ENCODE measurements at regions not wholly inside any gene's neighbourhood (a gene's known extent, or its start where the extent isn't known, plus 50 kb on each side); places are given as distances from the start of the nearest gene placed in this dataset.

DNA sequence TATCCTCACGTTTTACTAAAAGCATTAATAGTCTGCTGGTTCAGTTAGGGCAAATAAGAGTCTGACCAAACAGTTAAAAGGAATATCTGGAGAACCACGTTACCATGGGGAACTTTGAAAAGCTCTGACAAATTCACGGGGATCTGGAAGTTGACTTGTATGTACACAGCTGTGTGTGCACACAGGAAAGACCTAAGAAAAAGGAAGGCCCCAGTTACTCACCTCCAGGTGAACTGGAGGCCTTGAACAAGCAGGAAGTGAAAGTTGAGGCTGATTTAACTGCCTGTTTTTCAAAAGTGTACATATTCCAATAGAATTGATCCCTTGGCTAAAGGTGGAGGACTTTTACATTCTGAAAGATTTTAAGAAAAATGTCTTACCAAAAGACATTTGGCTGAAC is 1891.6 kb upstream of the PCDH20 start:
- WGBS (ENCODE audit: insufficient coverage) = 76% methylated on average over 2 of the region's 3 CpGs
- no peak for DNase-seq
- Histone ChIP-seq H3K4me3 (ENCODE audit: low read length) (no peak overlapping the region), H3K4me1 (ENCODE audit: control insufficient read depth, insufficient read depth, low read length) (no peaks in the 10 kb centered on the region), H3K9me3 (replicated peaks; ENCODE audit: control insufficient read depth, low read depth, low read length) (no peaks in the 10 kb centered on the region), H3K36me3 (ENCODE audit: control insufficient read depth, insufficient read depth, low read length) (no peaks in the 10 kb centered on the region), H3K27ac (ENCODE audit: low read length) (no peak overlapping the region), H3K27me3 (ENCODE audit: control insufficient read depth, insufficient read depth, low read length) (no peaks in the 10 kb centered on the region)

DNA sequence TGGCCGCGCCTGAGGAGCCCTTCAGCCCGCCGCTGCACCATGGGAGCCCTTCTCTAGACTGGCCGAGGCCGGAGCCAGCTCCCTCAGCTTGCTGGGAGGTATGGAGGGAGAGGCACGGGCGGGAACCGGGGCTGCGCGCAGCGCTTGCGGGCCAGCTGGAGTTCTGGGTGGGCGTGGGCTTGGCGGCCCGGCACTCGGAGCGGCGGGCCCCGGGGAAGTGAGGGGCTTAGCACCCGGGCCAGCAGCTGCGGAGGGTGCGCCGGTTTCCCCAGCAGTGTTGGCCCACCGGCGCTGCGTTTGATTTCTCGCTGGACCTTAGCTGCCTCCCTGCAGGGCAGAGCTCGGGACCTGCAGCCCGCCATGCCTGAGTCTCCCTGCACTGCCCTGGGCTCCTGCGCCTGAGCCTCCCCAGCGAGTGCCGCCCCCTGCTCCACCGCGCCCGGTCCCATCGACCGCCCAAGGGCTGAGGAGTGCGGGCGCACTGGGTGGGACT is 1890.0 kb upstream of the PCDH20 start:
- H3K4me3 ChIP-seq (ENCODE audit: low read length) = no peak overlapping the region
- no peaks in the 10 kb centered on the region for H3K4me1 ChIP-seq (ENCODE audit: control insufficient read depth, insufficient read depth, low read length)
- no peak overlapping the region for H3K27ac ChIP-seq (ENCODE audit: low read length)
- no peaks in the 10 kb centered on the region for H3K36me3 ChIP-seq (ENCODE audit: control insufficient read depth, insufficient read depth, low read length)
- 98% methylated on average over 40 of the region's 40 CpGs for WGBS (ENCODE audit: insufficient coverage)
- H3K9me3 ChIP-seq (replicated peaks; ENCODE audit: control insufficient read depth, low read depth, low read length) = no peaks in the 10 kb centered on the region
- no peak for DNase-seq
- no peaks in the 10 kb centered on the region for H3K27me3 ChIP-seq (ENCODE audit: control insufficient read depth, insufficient read depth, low read length)

DNA sequence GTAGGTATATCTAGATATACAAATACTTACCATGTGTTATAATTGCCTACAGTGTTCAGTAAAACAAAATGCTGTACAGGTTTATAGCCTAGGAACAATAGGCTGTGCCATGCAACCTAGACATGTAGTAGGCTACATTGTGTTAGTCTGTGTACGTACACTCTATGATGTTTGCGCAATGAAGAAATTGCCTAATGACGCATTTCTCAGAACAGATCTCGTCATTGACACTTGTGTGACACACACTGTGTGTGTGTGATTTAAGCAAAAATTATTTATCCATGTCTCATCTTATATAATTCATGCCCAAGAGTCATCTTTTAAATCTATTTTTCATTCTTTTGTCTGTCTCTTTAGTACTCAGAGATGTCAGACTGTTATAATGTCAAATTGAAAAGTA is 1888.8 kb upstream of the PCDH20 start:
- H3K4me3 ChIP-seq (ENCODE audit: low read length) = no peak overlapping the region
- no CpG with 5 or more reads among the region's 4 CpGs for WGBS (ENCODE audit: insufficient coverage)
- H3K9me3 ChIP-seq (replicated peaks; ENCODE audit: control insufficient read depth, low read depth, low read length) = no peaks in the 10 kb centered on the region
- DNase-seq = no peak
- no peaks in the 10 kb centered on the region for H3K4me1 ChIP-seq (ENCODE audit: control insufficient read depth, insufficient read depth, low read length)
- H3K36me3 ChIP-seq (ENCODE audit: control insufficient read depth, insufficient read depth, low read length) = no peaks in the 10 kb centered on the region
- H3K27ac ChIP-seq (ENCODE audit: low read length) = no peak overlapping the region
- no peaks in the 10 kb centered on the region for H3K27me3 ChIP-seq (ENCODE audit: control insufficient read depth, insufficient read depth, low read length)

DNA sequence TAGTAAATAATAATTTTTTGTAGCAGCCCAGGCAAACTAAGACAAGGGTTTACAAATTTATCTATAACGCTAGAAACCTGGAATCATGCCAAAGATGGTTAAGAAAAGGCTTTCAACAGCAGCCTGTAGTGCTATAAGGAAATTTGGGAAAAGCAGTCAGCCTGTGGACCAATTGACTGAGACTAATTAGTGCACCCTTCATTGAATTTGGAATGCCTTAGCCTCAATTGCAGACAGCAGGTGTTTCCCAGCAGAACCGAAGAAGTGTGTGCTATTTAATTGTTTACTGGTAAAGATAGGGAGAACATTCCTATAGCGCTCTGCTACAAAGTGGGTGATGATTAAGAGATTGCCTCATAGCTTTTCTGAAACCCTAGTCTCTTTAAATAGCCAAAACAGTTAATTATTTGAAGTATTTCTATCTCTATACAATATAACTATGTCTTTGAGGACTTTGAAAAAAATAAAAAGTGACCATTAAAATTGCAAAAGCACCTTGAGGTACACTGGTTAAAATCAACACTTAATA is 1884.3 kb upstream of the PCDH20 start:
- H3K27me3 ChIP-seq (ENCODE audit: control insufficient read depth, insufficient read depth, low read length) = no peaks in the 10 kb centered on the region
- no peak overlapping the region for H3K27ac ChIP-seq (ENCODE audit: low read length)
- H3K36me3 ChIP-seq (ENCODE audit: control insufficient read depth, insufficient read depth, low read length) = no peaks in the 10 kb centered on the region
- WGBS (ENCODE audit: insufficient coverage) = 60% methylated on average over 1 of the region's 3 CpGs
- DNase-seq = no peak
- H3K4me1 ChIP-seq (ENCODE audit: control insufficient read depth, insufficient read depth, low read length) = no peaks in the 10 kb centered on the region
- H3K4me3 ChIP-seq (ENCODE audit: low read length) = no peak overlapping the region
- no peaks in the 10 kb centered on the region for H3K9me3 ChIP-seq (replicated peaks; ENCODE audit: control insufficient read depth, low read depth, low read length)

DNA sequence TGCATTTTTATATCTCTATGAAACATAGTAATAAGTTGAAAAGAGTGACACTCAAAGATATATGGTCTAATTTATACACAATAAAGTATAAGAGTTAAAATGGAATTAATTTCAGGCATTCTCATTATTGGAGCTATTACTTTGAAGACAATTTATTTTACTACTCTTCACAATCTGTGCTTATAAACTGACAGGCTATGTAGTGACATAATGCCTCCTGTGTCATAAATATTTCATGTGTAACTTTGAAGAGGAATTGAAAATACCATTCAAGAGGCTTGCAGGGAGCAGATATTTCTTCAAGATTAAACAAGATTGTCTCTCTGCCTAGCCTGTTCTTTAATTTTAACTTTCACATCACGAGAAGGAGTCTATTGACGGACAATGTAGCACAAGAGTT is 1881.5 kb upstream of the PCDH20 start:
- no peaks in the 10 kb centered on the region for H3K36me3 ChIP-seq (ENCODE audit: control insufficient read depth, insufficient read depth, low read length)
- H3K27ac ChIP-seq (ENCODE audit: low read length) = no peak overlapping the region
- no peaks in the 10 kb centered on the region for H3K4me1 ChIP-seq (ENCODE audit: control insufficient read depth, insufficient read depth, low read length)
- DNase-seq = no peak
- H3K9me3 ChIP-seq (replicated peaks; ENCODE audit: control insufficient read depth, low read depth, low read length) = no peaks in the 10 kb centered on the region
- WGBS (ENCODE audit: insufficient coverage) = no CpG with 5 or more reads among the region's 2 CpGs
- no peak overlapping the region for H3K4me3 ChIP-seq (ENCODE audit: low read length)
- no peaks in the 10 kb centered on the region for H3K27me3 ChIP-seq (ENCODE audit: control insufficient read depth, insufficient read depth, low read length)

DNA sequence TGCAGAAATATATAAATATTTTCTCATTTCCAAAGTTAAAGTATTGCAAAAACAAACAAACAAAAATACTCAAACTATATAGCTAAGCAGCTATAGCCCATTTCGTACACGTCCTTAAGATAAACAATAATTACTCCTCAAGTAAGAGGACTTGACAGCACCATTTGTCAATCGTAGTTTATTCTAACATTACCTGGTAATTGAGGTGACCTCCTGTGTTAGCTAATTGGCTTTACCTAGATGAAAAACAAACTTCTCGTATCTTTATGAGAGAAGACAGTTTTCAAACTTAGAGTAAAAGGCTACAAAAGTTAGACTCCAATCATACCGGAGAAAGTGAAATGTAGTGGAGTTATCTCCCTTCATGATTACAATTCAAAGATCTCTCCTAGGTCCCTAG is 1876.1 kb upstream of the PCDH20 start:
- no peak for DNase-seq
- H3K27ac ChIP-seq (ENCODE audit: low read length) = no peak overlapping the region
- no peaks in the 10 kb centered on the region for H3K27me3 ChIP-seq (ENCODE audit: control insufficient read depth, insufficient read depth, low read length)
- H3K4me3 ChIP-seq (ENCODE audit: low read length) = no peak overlapping the region
- no CpG with 5 or more reads among the region's 5 CpGs for WGBS (ENCODE audit: insufficient coverage)
- H3K4me1 ChIP-seq (ENCODE audit: control insufficient read depth, insufficient read depth, low read length) = no peaks in the 10 kb centered on the region
- H3K9me3 ChIP-seq (replicated peaks; ENCODE audit: control insufficient read depth, low read depth, low read length) = no peaks in the 10 kb centered on the region
- H3K36me3 ChIP-seq (ENCODE audit: control insufficient read depth, insufficient read depth, low read length) = no peaks in the 10 kb centered on the region

DNA sequence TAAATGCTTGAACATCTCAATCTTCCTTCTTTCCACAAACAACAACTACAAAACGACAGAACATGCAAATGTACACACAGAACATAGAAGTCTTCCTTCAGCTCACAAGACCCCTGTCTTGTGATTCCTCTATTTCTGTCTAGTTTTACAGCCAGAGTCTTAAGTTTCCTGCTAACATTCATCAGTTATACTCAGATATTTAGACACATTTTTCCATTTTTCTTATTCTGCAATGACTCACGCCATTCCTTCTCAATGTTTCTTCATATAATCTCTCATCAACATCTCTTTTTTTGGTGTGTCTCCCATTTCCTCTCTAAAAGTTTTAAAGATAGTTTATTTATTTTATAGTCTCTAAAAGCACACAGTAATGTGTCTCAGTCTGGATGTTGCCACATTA is 1872.9 kb upstream of the PCDH20 start:
- H3K27me3 ChIP-seq (ENCODE audit: control insufficient read depth, insufficient read depth, low read length) = no peaks in the 10 kb centered on the region
- DNase-seq = no peak
- no peak overlapping the region for H3K27ac ChIP-seq (ENCODE audit: low read length)
- H3K36me3 ChIP-seq (ENCODE audit: control insufficient read depth, insufficient read depth, low read length) = no peaks in the 10 kb centered on the region
- H3K9me3 ChIP-seq (replicated peaks; ENCODE audit: control insufficient read depth, low read depth, low read length) = no peaks in the 10 kb centered on the region
- WGBS (ENCODE audit: insufficient coverage) = 90% methylated on average over 1 of the region's 2 CpGs
- H3K4me3 ChIP-seq (ENCODE audit: low read length) = no peak overlapping the region
- no peaks in the 10 kb centered on the region for H3K4me1 ChIP-seq (ENCODE audit: control insufficient read depth, insufficient read depth, low read length)

DNA sequence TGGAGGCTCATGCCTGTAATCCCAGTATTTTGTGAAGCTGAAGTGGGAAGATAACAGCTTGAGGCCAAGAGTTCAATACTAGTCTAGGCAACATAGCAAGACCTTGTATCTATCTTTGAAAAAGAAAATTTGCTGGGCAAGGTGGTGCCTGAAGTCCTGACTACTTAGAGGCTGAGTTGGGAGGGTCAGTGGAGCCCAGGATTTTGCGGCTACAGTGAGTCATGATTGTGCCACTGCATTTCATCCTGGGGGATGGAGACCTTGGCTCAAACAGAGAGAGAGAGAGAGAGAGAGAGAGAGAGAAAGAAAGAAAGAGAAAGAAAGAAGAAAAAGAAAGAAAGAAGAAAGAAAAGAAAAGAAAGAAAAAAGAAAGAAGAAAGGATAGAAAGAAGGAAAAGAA is 1872.3 kb upstream of the PCDH20 start:
- 94% methylated on average over 1 of the region's 1 CpG for WGBS (ENCODE audit: insufficient coverage)

DNA sequence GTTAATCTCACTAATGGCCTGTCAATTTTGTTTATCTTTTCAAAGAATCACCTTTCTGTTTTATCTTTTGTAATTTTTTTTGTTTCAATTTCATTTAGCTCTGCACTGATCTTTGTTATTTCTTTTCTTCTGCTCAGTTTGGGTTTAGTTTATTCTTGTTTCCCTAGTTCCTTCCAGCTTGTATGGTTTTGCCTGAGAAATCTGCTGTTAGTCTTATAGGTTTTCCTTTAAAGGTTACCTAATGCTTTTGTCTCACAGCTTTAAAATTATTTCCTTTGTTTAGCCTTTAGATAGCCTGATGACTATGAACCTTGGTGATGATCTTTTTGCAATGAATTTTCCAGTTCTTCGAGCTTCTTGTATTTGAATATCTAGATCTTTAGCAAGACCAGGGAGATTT is 1869.8 kb upstream of the PCDH20 start:
- Histone ChIP-seq H3K4me3 (ENCODE audit: low read length) (no peak overlapping the region), H3K9me3 (replicated peaks; ENCODE audit: control insufficient read depth, low read depth, low read length) (no peaks in the 10 kb centered on the region), H3K27me3 (ENCODE audit: control insufficient read depth, insufficient read depth, low read length) (no peaks in the 10 kb centered on the region), H3K36me3 (ENCODE audit: control insufficient read depth, insufficient read depth, low read length) (no peaks in the 10 kb centered on the region), H3K27ac (ENCODE audit: low read length) (no peak overlapping the region), H3K4me1 (ENCODE audit: control insufficient read depth, insufficient read depth, low read length) (no peaks in the 10 kb centered on the region)
- no peak for DNase-seq
- WGBS (ENCODE audit: insufficient coverage) = no CpG with 5 or more reads among the region's 1 CpG

More for the DNA sequence above, 1872.3 kb upstream of the PCDH20 start:
- Histone ChIP-seq H3K4me1 (ENCODE audit: control insufficient read depth, insufficient read depth, low read length) (no peaks in the 10 kb centered on the region), H3K27ac (ENCODE audit: low read length) (no peak overlapping the region), H3K4me3 (ENCODE audit: low read length) (no peak overlapping the region), H3K27me3 (ENCODE audit: control insufficient read depth, insufficient read depth, low read length) (no peaks in the 10 kb centered on the region), H3K9me3 (replicated peaks; ENCODE audit: control insufficient read depth, low read depth, low read length) (no peaks in the 10 kb centered on the region), H3K36me3 (ENCODE audit: control insufficient read depth, insufficient read depth, low read length) (no peaks in the 10 kb centered on the region)
- no peak for DNase-seq

DNA sequence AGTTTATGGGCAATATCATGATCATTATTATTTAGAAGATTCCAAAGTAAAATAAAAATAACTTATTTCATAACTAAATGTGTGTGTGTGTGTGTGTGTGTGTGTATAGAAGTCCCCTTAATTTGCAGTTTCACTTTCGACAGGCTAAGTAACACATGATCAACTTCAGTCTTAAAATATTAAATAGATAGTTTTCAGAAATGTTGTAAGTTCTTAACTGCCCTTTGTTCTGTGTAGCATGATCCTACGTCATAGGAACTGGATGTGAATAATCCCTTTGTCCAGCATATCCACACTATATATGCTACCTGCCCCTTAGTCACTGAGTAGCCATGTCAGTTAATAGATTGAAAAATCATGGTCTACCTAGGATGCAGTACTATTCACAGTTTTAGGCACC is 1863.5 kb upstream of the PCDH20 start:
- no CpG with 5 or more reads among the region's 2 CpGs for WGBS (ENCODE audit: insufficient coverage)
- Histone ChIP-seq H3K27me3 (ENCODE audit: control insufficient read depth, insufficient read depth, low read length) (no peaks in the 10 kb centered on the region), H3K9me3 (replicated peaks; ENCODE audit: control insufficient read depth, low read depth, low read length) (peaks cover 2% of the 10 kb centered on the region), H3K4me3 (ENCODE audit: low read length) (no peak overlapping the region), H3K27ac (ENCODE audit: low read length) (no peak overlapping the region), H3K36me3 (ENCODE audit: control insufficient read depth, insufficient read depth, low read length) (no peaks in the 10 kb centered on the region), H3K4me1 (ENCODE audit: control insufficient read depth, insufficient read depth, low read length) (no peaks in the 10 kb centered on the region)
- no peak for DNase-seq

DNA sequence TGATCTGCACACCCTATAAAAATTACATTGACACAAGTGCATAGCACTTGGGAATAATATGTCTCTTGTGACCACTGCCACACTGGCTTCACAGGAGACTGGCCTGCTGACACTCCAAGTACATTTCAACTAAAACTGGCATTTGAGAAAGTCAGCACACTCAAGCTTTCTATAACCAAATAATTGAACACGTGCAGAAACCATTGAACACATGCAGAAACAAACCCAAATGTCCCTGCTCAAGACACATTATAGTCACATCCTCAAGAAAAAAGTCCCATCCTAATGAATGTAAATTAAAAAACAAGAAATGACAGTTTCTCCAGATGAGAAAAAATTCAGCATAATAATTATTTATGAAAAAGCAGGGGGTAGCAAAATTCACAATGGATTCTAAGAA is 1859.1 kb upstream of the PCDH20 start:
- DNase-seq = no peak
- no peaks in the 10 kb centered on the region for H3K36me3 ChIP-seq (ENCODE audit: control insufficient read depth, insufficient read depth, low read length)
- no peak overlapping the region for H3K27ac ChIP-seq (ENCODE audit: low read length)
- H3K9me3 ChIP-seq (replicated peaks; ENCODE audit: control insufficient read depth, low read depth, low read length) = peaks cover 2% of the 10 kb centered on the region
- H3K27me3 ChIP-seq (ENCODE audit: control insufficient read depth, insufficient read depth, low read length) = no peaks in the 10 kb centered on the region
- no CpG with 5 or more reads among the region's 1 CpG for WGBS (ENCODE audit: insufficient coverage)
- no peak overlapping the region for H3K4me3 ChIP-seq (ENCODE audit: low read length)
- no peaks in the 10 kb centered on the region for H3K4me1 ChIP-seq (ENCODE audit: control insufficient read depth, insufficient read depth, low read length)
